Dermis blood vessel endothelial cell (primary cell): ENCODE measurements at regions not wholly inside any gene's neighbourhood (a gene's known extent, or its start where the extent isn't known, plus 50 kb on each side); places are given as distances from the start of the nearest gene placed in this dataset.

Source experiments
- DNase-seq: peaks from one replicate; pipeline ENCODE4 v3.0.0; 2010

GRCh38 chr2:21451403-21451802 lies 327.6 kb downstream of the TDRD15 start:
- no peak for DNase-seq

- no peak for DNase-seq
Observed at GRCh38 chr2:21452263-21452662, 328.5 kb downstream of the TDRD15 start.

GRCh38 chr2:21452678-21453077 lies 328.9 kb downstream of the TDRD15 start:
- DNase-seq, result no peak

- DNase-seq, result no peak
Observed at GRCh38 chr2:21453723-21454450, 330.1 kb downstream of the TDRD15 start.

- no peak for DNase-seq
Observed at GRCh38 chr2:21454839-21455238, 331.1 kb downstream of the TDRD15 start.

GRCh38 chr2:21461754-21462240 lies 338.0 kb downstream of the TDRD15 start:
- DNase-seq, result no peak

GRCh38 chr2:21466341-21466927 lies 342.7 kb downstream of the TDRD15 start:
- no peak for DNase-seq

- no peak for DNase-seq
Observed at GRCh38 chr2:21467280-21467818, 343.6 kb downstream of the TDRD15 start.

- no peak for DNase-seq
Observed at GRCh38 chr2:21467910-21468309, 344.1 kb downstream of the TDRD15 start.

GRCh38 chr2:21468624-21469023 lies 344.9 kb downstream of the TDRD15 start:
- no peak for DNase-seq

GRCh38 chr2:21469158-21469557 lies 345.4 kb downstream of the TDRD15 start:
- DNase-seq, result no peak

GRCh38 chr2:21469564-21469963 lies 345.8 kb downstream of the TDRD15 start:
- DNase-seq, result no peak

GRCh38 chr2:21480162-21480561 lies 356.4 kb downstream of the TDRD15 start:
- no peak for DNase-seq

- no peak for DNase-seq
Observed at GRCh38 chr2:21484643-21485042, 360.9 kb downstream of the TDRD15 start.

- no peak for DNase-seq
Observed at GRCh38 chr2:21486445-21486844, 362.7 kb downstream of the TDRD15 start.

GRCh38 chr2:21489080-21489479 lies 365.3 kb downstream of the TDRD15 start:
- DNase-seq, result no peak

- no peak for DNase-seq
Observed at GRCh38 chr2:21498016-21498415, 374.2 kb downstream of the TDRD15 start.

- no peak for DNase-seq
Observed at GRCh38 chr2:21500401-21500945, 376.7 kb downstream of the TDRD15 start.

- no peak for DNase-seq
Observed at GRCh38 chr2:21501376-21502027, 377.7 kb downstream of the TDRD15 start.

- DNase-seq, result no peak
Observed at GRCh38 chr2:21515903-21516302, 392.1 kb downstream of the TDRD15 start.

- DNase-seq, result no peak
Observed at GRCh38 chr2:21519412-21519811, 395.6 kb downstream of the TDRD15 start.

- DNase-seq, result no peak
Observed at GRCh38 chr2:21519821-21520220, 396.1 kb downstream of the TDRD15 start.

GRCh38 chr2:21535826-21536225 lies 412.1 kb downstream of the TDRD15 start:
- no peak for DNase-seq
